ENCODE measurements at regions not wholly inside any gene's neighbourhood (a gene's known extent, or its start where the extent isn't known, plus 50 kb on each side); places are given as distances from the start of the nearest gene placed in this dataset.

DNA sequence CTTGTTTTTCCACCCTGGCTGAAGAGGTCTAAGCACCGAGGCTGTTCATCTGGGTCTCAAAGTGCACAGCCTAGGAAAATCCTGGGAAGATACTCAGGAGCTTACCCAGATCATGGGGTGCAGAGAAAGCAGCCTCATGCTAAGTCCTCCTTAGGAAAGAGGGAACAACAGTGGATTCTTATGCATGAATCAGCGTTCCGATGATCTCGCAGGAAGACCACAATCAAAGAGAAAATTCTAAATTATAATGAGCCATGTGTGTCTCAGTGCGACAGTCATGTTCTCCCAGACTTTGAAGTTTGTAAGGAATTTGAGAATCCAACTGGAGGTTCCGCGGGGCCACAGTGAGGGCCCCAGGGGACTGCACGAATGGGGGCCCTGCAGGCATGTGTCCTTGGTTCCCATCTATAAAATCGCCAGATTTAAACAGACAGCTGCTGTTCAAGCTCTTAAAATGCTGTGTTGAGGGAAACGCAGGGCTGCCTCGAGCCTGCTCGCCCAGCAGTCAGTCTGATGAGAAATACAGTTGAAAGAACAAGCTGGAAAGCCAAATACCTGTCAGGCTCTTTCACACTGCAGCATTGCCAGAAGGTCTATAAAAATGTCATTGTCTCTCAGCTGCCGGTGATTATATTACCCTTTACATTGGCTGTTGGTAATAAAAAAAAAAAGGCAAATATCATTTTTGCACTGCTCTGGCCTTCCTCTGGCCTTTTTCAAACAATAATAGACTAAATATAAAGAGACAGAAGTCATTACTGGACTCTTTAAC lies 152.1 kb downstream of the PMP22 start:
- TF ChIP-seq POLR2A (IDR thresholded peaks at IDR 0.05; ENCODE audit: low read length) (no peak), GATA1 (IDR thresholded peaks at IDR 0.05; ENCODE audit: low read depth, low read length) (no peak)
